Upper lobe of left lung (tissue), 4 donors: ENCODE measurements at regions not wholly inside any gene's neighbourhood (a gene's known extent, or its start where the extent isn't known, plus 50 kb on each side); places are given as distances from the start of the nearest gene placed in this dataset.
A peak's percentile ranks its signal among the peaks of the same experiment; 100 is the strongest.

Experiments used
- EP300 ChIP-seq, 4 donors: sonication (generic); formaldehyde crosslinking; IDR thresholded peaks; one replicate each; pipeline ENCODE4 v1.5.1; 2017; ENCODE audit warnings: antibody characterized with exemption in 4 of 4, control low read depth in 2 of 4
- POLR2A ChIP-seq, 4 donors: fragments of 450-650 bp; IDR thresholded peaks; one replicate each; pipeline ENCODE4 v1.5.1; 2016 to 2017; ENCODE audit warnings: antibody characterized with exemption in 4 of 4, mild to moderate bottlenecking in 2 of 4
- POLR2AphosphoS5 ChIP-seq, 2 donors: sonication (generic); formaldehyde crosslinking; IDR thresholded peaks; one replicate each; pipeline ENCODE4 v1.5.1; 2017; ENCODE audit warnings: antibody characterized with exemption in 2 of 2
- TF ChIP-seq, protein P1 (sequence below), 6 experiments: fragments of 450-650 bp in 4 of 6; fragments of 200-600 bp in 2 of 6; sonication (generic) in 2 of 6; IDR thresholded peaks; one replicate each; pipeline ENCODE4 v1.5.1; 2016 to 2019; ENCODE audit warnings: antibody characterized with exemption in 6 of 6

DNA sequence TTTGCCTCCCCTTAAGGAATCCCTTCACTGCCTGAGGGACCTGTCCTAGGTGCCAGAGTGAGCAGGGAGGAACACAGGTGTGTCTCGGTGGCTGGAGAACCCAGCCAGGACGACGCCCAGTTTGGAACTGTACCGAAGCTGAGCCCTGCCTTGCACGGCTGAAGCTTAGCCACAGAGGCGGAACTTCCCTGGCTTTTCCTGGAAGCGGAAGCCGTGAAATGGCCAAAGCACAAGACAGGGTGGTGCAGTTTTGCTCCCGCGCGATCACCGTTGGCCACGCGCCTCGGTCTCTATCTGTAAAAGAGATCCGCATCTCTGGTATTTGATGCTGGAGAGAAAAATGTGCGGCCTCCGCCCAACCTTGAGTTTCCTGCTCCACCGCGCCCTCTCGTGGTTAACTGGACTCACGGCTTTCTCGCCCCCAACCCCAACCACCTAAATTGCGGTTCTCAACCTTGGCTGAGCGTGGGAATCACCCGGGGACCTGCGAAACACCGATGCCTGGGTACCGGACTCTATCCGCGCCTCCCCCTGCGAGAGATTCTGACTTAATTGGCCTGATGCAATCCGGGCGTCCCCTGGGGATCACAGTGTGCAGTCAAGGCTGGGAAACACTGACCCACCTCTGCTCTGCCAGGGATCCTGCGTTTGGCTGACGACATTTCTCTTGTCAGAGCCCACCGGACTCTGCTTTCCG, 70.7 kb upstream of the ABHD2 start:
- TF ChIP-seq, protein P1, sequence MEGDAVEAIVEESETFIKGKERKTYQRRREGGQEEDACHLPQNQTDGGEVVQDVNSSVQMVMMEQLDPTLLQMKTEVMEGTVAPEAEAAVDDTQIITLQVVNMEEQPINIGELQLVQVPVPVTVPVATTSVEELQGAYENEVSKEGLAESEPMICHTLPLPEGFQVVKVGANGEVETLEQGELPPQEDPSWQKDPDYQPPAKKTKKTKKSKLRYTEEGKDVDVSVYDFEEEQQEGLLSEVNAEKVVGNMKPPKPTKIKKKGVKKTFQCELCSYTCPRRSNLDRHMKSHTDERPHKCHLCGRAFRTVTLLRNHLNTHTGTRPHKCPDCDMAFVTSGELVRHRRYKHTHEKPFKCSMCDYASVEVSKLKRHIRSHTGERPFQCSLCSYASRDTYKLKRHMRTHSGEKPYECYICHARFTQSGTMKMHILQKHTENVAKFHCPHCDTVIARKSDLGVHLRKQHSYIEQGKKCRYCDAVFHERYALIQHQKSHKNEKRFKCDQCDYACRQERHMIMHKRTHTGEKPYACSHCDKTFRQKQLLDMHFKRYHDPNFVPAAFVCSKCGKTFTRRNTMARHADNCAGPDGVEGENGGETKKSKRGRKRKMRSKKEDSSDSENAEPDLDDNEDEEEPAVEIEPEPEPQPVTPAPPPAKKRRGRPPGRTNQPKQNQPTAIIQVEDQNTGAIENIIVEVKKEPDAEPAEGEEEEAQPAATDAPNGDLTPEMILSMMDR (IDR thresholded peaks at IDR 0.05), result peak; percentile 66 to 78 (median 71)
- TF ChIP-seq POLR2A (IDR thresholded peaks at IDR 0.05) (no peak), POLR2AphosphoS5 (IDR thresholded peaks at IDR 0.05) (no peak), EP300 (IDR thresholded peaks at IDR 0.05) (no peak)
